ENCODE measurements at regions not wholly inside any gene's neighbourhood (a gene's known extent, or its start where the extent isn't known, plus 50 kb on each side); places are given as distances from the start of the nearest gene placed in this dataset.

DNA sequence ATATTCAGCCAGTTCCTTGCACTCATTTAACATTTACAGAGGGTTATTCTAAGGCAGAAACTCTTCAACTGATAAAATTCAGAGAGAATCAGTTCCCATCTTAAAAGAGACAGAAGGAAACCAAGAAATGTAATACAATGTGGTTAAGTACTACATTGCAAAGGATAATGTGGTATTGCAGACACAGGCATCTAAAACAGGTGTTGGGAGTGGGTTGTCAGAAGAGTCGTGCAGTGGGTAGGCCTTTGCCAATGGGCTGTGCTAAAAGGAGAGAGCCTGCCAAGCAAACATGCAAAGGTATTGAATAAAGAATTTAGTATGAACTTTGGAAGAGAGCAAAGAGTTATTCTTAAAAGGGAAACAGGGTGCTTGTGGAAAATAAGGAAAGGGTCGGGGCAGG, 1044.4 kb upstream of the DIAPH2 start:
- H3K27ac ChIP-seq = no peak overlapping the region
- WGBS, 4 donors = 33 to 54% (median 45%) methylated on average over 2 of the region's 2 CpGs
- no peaks in the 10 kb centered on the region for H3K9me3 ChIP-seq (replicated peaks in 1 of 3)
- no peak overlapping the region for H3K4me3 ChIP-seq
- DNase-seq = no peak
- H3K4me1 ChIP-seq (replicated peaks in 1 of 2) = no peaks in the 10 kb centered on the region
- intact Hi-C loops (cut with DNase I) = no loop called here
- TF ChIP-seq POLR2A (IDR thresholded peaks at IDR 0.05) (no peak), CTCF (IDR thresholded peaks at IDR 0.05) (no peak)
- no peaks in the 10 kb centered on the region for H3K36me3 ChIP-seq (replicated peaks in 1 of 2)
- H3K27me3 ChIP-seq = no peaks in the 10 kb centered on the region

DNA sequence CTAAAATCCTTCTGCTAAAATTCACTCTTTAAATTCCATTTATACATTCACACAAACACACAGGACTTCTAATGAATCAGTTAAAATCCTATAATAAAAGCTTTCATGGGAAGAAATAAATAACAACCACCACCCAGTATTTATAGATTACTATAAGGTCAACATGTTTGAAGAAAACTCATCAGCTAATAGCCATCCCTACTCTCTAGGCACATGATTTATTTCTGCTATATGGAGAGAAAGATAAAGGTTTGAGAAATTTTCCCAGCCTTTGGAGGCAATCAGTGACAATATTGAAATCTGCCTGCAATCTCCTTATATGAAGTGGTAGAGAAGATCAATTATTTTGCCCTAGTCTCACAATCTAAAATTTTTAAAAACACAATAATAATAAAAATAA, 1038.9 kb upstream of the DIAPH2 start:
- no peaks in the 10 kb centered on the region for H3K9me3 ChIP-seq (replicated peaks in 1 of 3)
- H3K27ac ChIP-seq = no peak overlapping the region
- H3K36me3 ChIP-seq (replicated peaks in 1 of 2) = no peaks in the 10 kb centered on the region
- H3K4me1 ChIP-seq (replicated peaks in 1 of 2) = no peaks in the 10 kb centered on the region
- DNase-seq = no peak
- intact Hi-C loops (cut with DNase I) = no loop called here
- TF ChIP-seq POLR2A (IDR thresholded peaks at IDR 0.05) (no peak), CTCF (IDR thresholded peaks at IDR 0.05) (no peak)
- H3K27me3 ChIP-seq = peaks cover 2% of the 10 kb centered on the region
- H3K4me3 ChIP-seq = no peak overlapping the region

- Histone ChIP-seq H3K27ac (no peak overlapping the region), H3K27me3 (peaks cover 6% of the 10 kb centered on the region), H3K9me3 (replicated peaks in 1 of 3) (no peaks in the 10 kb centered on the region), H3K4me1 (replicated peaks in 1 of 2) (no peaks in the 10 kb centered on the region), H3K4me3 (no peak overlapping the region), H3K36me3 (replicated peaks in 1 of 2) (no peaks in the 10 kb centered on the region)
- 56 to 92% (median 75%) methylated on average over 1 of the region's 1 CpG for WGBS, 4 donors
- TF ChIP-seq POLR2A (IDR thresholded peaks at IDR 0.05) (no peak), CTCF (IDR thresholded peaks at IDR 0.05) (no peak)
- intact Hi-C loops (cut with DNase I) = no loop called here
- no peak for DNase-seq
These were observed 1022.4 kb upstream of the DIAPH2 start for GRCh38 chrX:95662200-95662599.

- H3K27me3 ChIP-seq = peaks cover 6% of the 10 kb centered on the region
- WGBS, 4 donors = 68 to 89% (median 85%) methylated on average over 2 of the region's 2 CpGs; no CpG with 5 or more reads in 1 of the 4 donors
- no peak overlapping the region for H3K27ac ChIP-seq
- H3K36me3 ChIP-seq (replicated peaks in 1 of 2) = no peaks in the 10 kb centered on the region
- DNase-seq = no peak
- intact Hi-C loops (cut with DNase I) = no loop called here
- H3K9me3 ChIP-seq (replicated peaks in 1 of 3) = no peaks in the 10 kb centered on the region
- H3K4me3 ChIP-seq = no peak overlapping the region
- TF ChIP-seq CTCF (IDR thresholded peaks at IDR 0.05) = no peak
- TF ChIP-seq POLR2A (IDR thresholded peaks at IDR 0.05) = no peak
- H3K4me1 ChIP-seq (replicated peaks in 1 of 2) = no peaks in the 10 kb centered on the region
These were observed 1018.6 kb upstream of the DIAPH2 start for GRCh38 chrX:95666056-95666455.

Measured in adrenal gland (tissue), 9 donors.